AG10803 (cell line): ENCODE measurements at regions not wholly inside any gene's neighbourhood (a gene's known extent, or its start where the extent isn't known, plus 50 kb on each side); places are given as distances from the start of the nearest gene placed in this dataset.

Experiments
- DNase-seq: peaks from one replicate; pipeline ENCODE4 v3.0.0; 2010; ENCODE audit warnings: low read depth
- H3K4me3 ChIP-seq: 2 replicates; pipeline ENCODE4 v1.5.1; 2011; ENCODE audit warnings: mild to moderate bottlenecking, low read length, control low read depth
- CTCF ChIP-seq: conservative IDR thresholded peaks from 2 replicates; pipeline ENCODE4 v1.5.1; 2011; ENCODE audit warnings: mild to moderate bottlenecking, low read length, control low read depth, inconsistent platforms

DNA sequence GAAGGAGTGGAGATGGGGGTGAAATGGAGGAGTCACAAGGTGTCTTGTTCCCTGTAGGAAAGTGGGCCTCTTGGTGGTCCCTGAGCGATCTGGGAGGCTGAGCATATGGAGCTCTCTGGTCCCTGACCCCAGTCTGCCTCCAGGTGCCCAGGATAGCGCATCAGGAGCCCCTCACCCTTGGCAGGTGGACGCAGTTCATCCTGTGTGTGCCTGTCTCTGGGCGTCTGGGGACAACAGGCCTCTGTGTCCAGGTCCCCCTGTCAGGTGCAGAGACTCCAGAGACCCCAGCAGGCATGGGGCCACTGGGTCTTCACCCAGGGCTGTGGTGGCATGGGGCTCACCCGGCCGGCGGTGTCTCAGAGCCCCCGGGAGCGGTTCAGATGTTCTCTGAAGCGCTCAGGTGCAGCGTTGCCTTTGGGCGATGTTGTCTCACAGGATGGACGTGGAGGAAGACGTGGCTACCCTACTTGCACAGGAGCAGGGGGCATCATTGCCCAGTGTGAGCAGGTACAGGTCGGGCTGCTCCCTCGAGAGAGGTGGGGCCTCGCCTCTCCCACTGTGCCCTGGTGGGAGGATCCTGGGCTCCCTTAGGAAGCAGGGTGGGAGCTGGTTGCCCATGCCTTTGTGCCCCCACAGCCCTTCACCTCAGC is 58.1 kb upstream of the TPM4 start:
- no peak for DNase-seq
- no peak for TF ChIP-seq CTCF

GRCh38 chr19:16018801-16019551 is 57.3 kb upstream of the TPM4 start:
- DNase-seq: no peak
- no peak for TF ChIP-seq CTCF
- H3K4me3 ChIP-seq: no peak overlapping the region

More for the DNA sequence above, 58.1 kb upstream of the TPM4 start:
- H3K4me3 ChIP-seq: no peak overlapping the region

DNA sequence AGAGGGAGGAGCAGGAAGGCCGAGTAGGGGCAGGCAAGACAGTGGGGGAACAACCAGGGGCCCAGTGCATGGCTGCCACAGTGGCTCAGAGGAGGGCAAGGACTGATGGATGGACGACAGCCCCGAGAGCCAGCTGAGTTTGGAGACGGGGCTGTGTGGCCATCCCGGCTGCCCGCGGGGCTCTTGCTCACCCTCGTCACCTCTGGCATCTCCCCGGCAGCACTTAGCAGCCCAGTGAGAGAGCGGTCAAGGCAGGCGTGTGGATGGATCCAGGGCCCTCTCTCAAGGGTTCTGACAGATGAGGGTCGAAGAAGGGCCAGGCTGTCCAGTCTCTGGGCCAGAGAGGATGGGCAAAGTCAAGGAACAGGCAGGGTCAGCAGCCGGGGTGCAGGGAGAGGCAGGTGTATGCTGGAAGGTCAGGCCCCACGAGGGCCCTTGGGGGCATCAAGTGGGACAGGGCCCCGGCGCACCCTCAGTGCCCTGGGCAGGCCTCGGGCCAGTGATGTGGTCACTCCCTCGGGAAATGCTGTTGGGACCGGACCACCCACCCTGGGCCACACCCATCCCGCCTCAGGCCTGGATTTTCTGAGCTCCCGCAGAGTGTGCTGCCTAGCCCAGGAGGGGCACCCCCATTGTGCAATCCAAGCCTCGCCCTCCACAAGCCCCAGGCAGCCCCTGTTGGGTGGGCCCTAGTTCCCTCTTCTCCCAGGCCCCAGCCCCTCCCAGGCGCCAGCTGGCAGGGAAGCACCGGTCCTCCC is 56.4 kb upstream of the TPM4 start:
- DNase-seq: no peak
- no peak for TF ChIP-seq CTCF

DNA sequence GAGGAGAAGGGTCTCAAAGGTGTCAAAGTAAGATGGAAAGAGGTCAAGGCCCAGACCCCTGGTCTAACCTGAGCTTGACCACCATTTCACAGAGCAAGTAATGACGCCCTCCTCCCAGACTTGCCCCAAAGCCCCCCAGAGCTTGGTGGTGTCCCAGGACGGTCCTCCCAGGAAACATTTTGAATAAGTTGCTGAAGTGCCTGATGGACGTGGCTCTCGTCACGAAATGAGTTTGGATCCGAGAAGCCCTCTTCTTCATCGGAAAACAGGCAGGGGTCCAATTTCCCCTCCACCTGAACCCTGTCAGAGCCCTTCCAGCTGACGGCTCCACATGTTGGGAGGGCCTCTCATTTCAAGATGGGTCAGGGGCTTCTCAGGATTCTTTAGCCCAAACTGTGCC is 54.5 kb upstream of the TPM4 start:
- H3K4me3 ChIP-seq: no peak overlapping the region
- DNase-seq: no peak
- no peak for TF ChIP-seq CTCF

More for the DNA sequence above, 56.4 kb upstream of the TPM4 start:
- H3K4me3 ChIP-seq: no peak overlapping the region

DNA sequence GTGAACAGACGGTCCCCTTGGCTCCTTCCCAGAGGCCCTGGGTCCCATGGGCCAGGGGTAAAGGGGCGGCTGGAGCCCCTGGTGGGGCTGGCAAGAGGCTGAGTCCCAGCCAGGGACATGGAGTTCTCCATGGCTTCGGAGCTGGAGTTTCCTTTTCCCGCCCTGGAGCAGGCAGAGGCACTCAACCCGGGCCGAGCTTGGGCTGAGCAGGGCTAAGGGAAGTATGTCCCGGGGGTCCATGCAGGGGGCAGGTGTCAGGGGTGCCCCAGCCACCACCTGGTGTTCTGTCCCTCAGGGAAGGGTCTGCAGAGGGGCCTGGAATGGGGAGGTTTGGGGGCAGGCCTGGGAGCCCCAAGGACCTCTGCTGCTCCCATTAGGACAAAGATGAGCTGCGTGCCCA is 54.0 kb upstream of the TPM4 start:
- no peak for TF ChIP-seq CTCF
- DNase-seq: no peak
- H3K4me3 ChIP-seq: no peak overlapping the region

DNA sequence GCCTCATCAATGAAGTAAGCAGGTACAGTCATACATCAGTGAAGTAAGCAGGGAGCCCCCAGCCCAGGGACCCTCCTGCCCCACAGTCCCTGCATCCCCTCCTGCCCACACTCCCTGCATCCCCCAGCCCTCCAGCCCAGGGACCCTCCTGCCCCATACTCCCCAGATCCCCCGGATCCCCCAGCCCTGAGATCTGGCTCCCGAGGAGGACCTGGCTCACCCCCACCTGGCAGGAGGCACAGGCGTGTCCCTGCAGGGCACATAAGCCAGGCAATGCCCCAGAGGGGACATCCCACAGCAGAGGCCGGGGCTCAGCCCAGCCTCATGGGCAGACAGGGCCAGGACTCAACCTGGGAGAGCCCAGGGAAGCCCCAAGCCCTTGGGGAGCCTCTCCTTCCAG is 53.6 kb upstream of the TPM4 start:
- DNase-seq: no peak
- TF ChIP-seq CTCF: no peak
- H3K4me3 ChIP-seq: no peak overlapping the region
